Cardiac muscle cell (in vitro differentiated cells and primary cell): ENCODE measurements at regions not wholly inside any gene's neighbourhood (a gene's known extent, or its start where the extent isn't known, plus 50 kb on each side); places are given as distances from the start of the nearest gene placed in this dataset.

ENCODE experiments used
- DNase-seq, 2 donors: peaks; one replicate each; pipeline versions ENCODE4 v3.0.0 to v3.0.0-alpha.2; 2010 to 2017; ENCODE audit warnings: low read depth in 1 of 2, low spot score in 1 of 2
- H3K27ac ChIP-seq: fragments of 200-600 bp; sonication (generic); 2 replicates; pipeline ENCODE4 v1.5.1; 2016
- H3K27me3 ChIP-seq: fragments of 200-600 bp; sonication (generic); 2 replicates; pipeline ENCODE4 v1.6.0; 2016; ENCODE audit warnings: control low read depth
- H3K36me3 ChIP-seq: fragments of 200-600 bp; sonication (generic); 2 replicates; pipeline ENCODE4 v1.5.1; 2016; ENCODE audit warnings: control low read depth
- H3K4me1 ChIP-seq: fragments of 200-600 bp; sonication (generic); 2 replicates; pipeline ENCODE4 v1.8.1; 2017; ENCODE audit warnings: low read depth, mild to moderate bottlenecking, mixed run types
- H3K4me3 ChIP-seq: fragments of 200-600 bp; sonication (generic); 2 replicates; pipeline ENCODE4 v1.5.1; 2016; ENCODE audit warnings: mild to moderate bottlenecking
- H3K9me3 ChIP-seq: fragments of 200-600 bp; sonication (generic); 2 replicates; pipeline ENCODE4 v1.5.1; 2017; ENCODE audit warnings: low read depth, mild to moderate bottlenecking, control low read depth
- CTCF ChIP-seq: IDR thresholded peaks from 2 replicates; pipeline ENCODE4 v1.5.1; 2012; ENCODE audit warnings: low read depth, mild to moderate bottlenecking, low read length

DNA sequence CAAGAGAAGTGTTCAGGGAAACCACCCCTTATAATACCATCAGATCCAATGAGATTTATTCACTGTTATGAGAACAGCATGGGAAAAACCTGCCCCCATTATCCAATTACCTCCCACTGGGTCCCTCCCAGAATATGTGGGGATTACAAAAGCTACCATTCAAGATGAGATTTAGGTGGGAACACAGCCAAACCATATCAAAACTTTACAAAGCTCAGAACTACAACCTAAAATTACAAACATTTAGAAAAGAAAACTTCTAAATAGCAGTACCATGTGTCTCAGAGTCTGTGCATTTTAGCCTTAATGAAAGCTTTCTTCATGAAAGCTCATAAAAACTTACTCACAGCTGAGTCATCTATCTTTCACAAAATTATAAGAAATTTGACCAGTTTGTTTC, 1442.8 kb upstream of the PCDH7 start:
- no peak overlapping the region for H3K27ac ChIP-seq
- no peaks in the 10 kb centered on the region for H3K27me3 ChIP-seq
- no peaks in the 10 kb centered on the region for H3K36me3 ChIP-seq
- DNase-seq = peak in 1 of 2 donors; percentile 2
- H3K9me3 ChIP-seq = no peaks in the 10 kb centered on the region
- no peak for TF ChIP-seq CTCF
- H3K4me1 ChIP-seq = no peaks in the 10 kb centered on the region
- H3K4me3 ChIP-seq = no peak overlapping the region

DNA sequence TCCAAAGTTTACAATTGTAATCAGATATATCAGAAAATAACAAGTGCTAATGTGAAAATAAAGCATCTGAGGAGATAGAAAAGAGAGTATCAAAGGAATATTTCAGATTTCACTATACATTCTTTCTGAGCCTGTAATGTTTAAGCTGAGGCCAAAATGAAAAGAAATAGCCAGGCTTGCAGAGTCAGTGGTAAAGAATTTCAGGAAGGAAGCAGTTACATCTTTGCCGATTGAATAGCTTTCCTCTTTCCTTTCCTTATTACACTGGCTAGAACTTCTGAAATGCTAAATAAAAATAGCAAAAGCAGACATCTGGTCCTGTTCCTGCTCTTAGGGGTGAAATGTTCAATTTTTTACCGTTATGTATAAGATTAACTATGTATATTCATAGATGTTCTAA, 1441.6 kb upstream of the PCDH7 start:
- H3K36me3 ChIP-seq = no peaks in the 10 kb centered on the region
- no peaks in the 10 kb centered on the region for H3K4me1 ChIP-seq
- no peak overlapping the region for H3K27ac ChIP-seq
- TF ChIP-seq CTCF = no peak
- DNase-seq = peak in 1 of 2 donors; percentile 26
- no peak overlapping the region for H3K4me3 ChIP-seq
- H3K9me3 ChIP-seq = no peaks in the 10 kb centered on the region
- H3K27me3 ChIP-seq = no peaks in the 10 kb centered on the region

DNA sequence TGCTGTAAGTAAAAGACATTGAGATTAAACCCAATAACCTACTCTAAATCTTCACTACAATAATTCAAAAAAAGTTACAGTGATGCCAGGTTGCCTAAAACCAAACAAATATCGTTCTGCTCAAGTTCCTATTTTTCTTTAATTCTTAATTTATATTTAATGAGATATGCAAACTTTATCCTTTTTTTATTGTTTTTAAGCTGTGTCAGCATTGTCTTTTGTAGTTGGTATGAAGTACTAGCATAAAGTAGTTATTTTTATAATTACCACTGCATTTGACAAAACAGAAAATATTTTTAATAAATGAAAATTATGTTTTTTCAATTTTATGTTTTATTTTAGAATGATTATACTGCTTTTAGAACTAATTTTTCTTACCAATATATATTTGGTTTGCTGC, 1431.1 kb upstream of the PCDH7 start:
- Histone ChIP-seq H3K9me3 (no peaks in the 10 kb centered on the region), H3K27ac (no peak overlapping the region), H3K4me3 (no peak overlapping the region), H3K36me3 (no peaks in the 10 kb centered on the region), H3K27me3 (no peaks in the 10 kb centered on the region), H3K4me1 (no peaks in the 10 kb centered on the region)
- DNase-seq = no peak
- TF ChIP-seq CTCF = no peak

DNA sequence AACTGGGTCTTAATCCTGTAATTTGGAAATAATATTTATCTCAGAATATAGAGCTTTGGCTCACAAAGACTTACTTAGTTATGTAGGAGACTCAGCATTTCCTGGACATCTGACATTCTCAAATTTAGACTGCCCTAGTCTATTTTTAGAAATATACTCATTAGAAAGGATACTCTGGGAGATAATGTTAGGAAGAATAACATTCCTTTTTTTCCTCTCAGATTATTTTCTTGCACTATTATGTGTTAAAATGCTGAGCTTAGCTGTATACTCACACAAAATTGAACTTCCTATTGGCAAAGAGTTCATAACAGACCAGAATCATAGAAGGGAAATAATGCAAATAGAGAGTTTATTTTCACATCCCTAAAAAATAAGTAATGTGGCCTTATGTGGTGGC, 1424.9 kb upstream of the PCDH7 start:
- Histone ChIP-seq H3K27ac (no peak overlapping the region), H3K36me3 (no peaks in the 10 kb centered on the region), H3K27me3 (no peaks in the 10 kb centered on the region), H3K4me3 (no peak overlapping the region), H3K4me1 (no peaks in the 10 kb centered on the region), H3K9me3 (no peaks in the 10 kb centered on the region)
- TF ChIP-seq CTCF = no peak
- DNase-seq = no peak

DNA sequence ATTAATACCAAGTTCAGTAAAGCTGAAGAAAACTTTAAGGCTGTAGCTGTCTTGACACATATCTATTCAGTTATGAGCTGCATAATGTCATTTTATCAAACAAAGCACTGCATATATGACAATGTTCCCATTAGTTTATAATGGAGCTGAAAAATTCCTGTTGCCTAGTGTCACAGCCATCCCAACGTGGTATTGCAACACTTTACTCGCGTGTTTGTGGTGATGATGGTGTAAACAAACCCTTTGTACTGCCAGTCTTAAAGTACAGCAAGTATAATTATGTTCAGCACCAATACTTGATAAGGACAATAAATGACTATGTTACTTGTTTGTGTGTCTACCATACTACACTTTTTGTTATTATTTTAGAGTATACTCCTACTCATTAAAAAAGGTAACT, 1415.6 kb upstream of the PCDH7 start:
- no peak for TF ChIP-seq CTCF
- no peak overlapping the region for H3K27ac ChIP-seq
- no peaks in the 10 kb centered on the region for H3K4me1 ChIP-seq
- H3K27me3 ChIP-seq = no peaks in the 10 kb centered on the region
- peak in 1 of 2 donors; percentile 14 for DNase-seq
- H3K4me3 ChIP-seq = no peak overlapping the region
- H3K9me3 ChIP-seq = no peaks in the 10 kb centered on the region
- no peaks in the 10 kb centered on the region for H3K36me3 ChIP-seq

DNA sequence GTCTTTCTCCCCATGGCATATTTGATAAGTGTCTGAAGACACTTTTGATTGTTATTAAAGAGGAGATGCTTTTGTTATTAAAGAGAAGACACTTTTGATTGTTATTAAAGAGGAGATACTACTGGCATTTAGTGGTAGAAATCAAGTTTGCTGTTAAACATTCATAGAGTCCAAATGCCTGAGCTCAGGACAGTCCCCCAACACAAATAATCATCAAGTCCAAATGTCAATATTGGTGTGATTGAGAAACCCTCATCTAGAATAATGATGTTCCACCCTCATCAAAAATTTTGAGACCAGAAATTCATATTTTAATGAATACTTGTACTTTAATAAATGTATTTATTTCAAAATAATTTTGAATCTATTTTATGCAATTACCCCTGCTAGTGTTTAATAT, 1412.9 kb upstream of the PCDH7 start:
- H3K4me3 ChIP-seq = no peak overlapping the region
- H3K36me3 ChIP-seq = no peaks in the 10 kb centered on the region
- no peaks in the 10 kb centered on the region for H3K9me3 ChIP-seq
- no peak for DNase-seq
- TF ChIP-seq CTCF = no peak
- no peaks in the 10 kb centered on the region for H3K27me3 ChIP-seq
- H3K4me1 ChIP-seq = no peaks in the 10 kb centered on the region
- H3K27ac ChIP-seq = no peak overlapping the region
